Calu3 (cell line): ENCODE measurements at regions not wholly inside any gene's neighbourhood (a gene's known extent, or its start where the extent isn't known, plus 50 kb on each side); places are given as distances from the start of the nearest gene placed in this dataset.
"Not testable (repeated sequence)": the region's sequence is repeated elsewhere in the genome, so short reads cannot be mapped to it uniquely, and the experiment has no call there.

Source experiments
- BruUV-seq: library from RNA; stranded (reverse); fragments of 400-500 nt; replicated peaks from 2 replicates; lab custom pipeline; 2021; lab: Mats Ljungman, UMichigan
- CTCF ChIA-PET: fragments of 300-600 bp; sonication (Branson Sonifier 250); formaldehyde crosslinking; loops from one replicate; lab custom pipeline; 2022; ENCODE audit warnings: antibody characterized with exemption; lab: Charles Lee
- DNase-seq: peaks from one replicate; pipeline ENCODE4 v3.0.0; 2022
- H3K27ac Mint-ChIP-seq: one replicate; pipeline ENCODE4 v1.8.0; 2022; ENCODE audit warnings: mixed read lengths; ENCODE audit not compliant: unreplicated experiment
- H3K27me3 Mint-ChIP-seq: one replicate; pipeline ENCODE4 v1.8.0; 2022; ENCODE audit warnings: mixed read lengths; ENCODE audit not compliant: unreplicated experiment
- H3K36me3 Mint-ChIP-seq: one replicate; pipeline ENCODE4 v1.8.0; 2022; ENCODE audit warnings: mild to moderate bottlenecking, moderate library complexity, mixed read lengths; ENCODE audit not compliant: insufficient read depth, unreplicated experiment
- H3K4me1 Mint-ChIP-seq: one replicate; pipeline ENCODE4 v1.8.0; 2022; ENCODE audit warnings: mild to moderate bottlenecking, low read depth, mixed read lengths; ENCODE audit not compliant: unreplicated experiment
- H3K4me3 Mint-ChIP-seq: one replicate; pipeline ENCODE4 v1.8.0; 2022; ENCODE audit warnings: mild to moderate bottlenecking, low read depth, moderate library complexity, mixed read lengths; ENCODE audit not compliant: unreplicated experiment
- H3K9me3 Mint-ChIP-seq: one replicate; pipeline ENCODE4 v1.8.0; 2022; ENCODE audit warnings: low read depth, mixed read lengths; ENCODE audit not compliant: unreplicated experiment
- intact Hi-C: fragments of 100-400 bp; cut with micrococcal nuclease; formaldehyde crosslinking; loops from one replicate; pipeline ENCODE4 v1.10.0; 2022; ENCODE audit not compliant: unreplicated experiment
- TF ChIP-seq, protein P1 (sequence below): fragments of 200-600 bp; IDR thresholded peaks from one replicate; pipeline ENCODE4 v1.8.0; 2022; ENCODE audit warnings: antibody characterized with exemption; ENCODE audit not compliant: unreplicated experiment

DNA sequence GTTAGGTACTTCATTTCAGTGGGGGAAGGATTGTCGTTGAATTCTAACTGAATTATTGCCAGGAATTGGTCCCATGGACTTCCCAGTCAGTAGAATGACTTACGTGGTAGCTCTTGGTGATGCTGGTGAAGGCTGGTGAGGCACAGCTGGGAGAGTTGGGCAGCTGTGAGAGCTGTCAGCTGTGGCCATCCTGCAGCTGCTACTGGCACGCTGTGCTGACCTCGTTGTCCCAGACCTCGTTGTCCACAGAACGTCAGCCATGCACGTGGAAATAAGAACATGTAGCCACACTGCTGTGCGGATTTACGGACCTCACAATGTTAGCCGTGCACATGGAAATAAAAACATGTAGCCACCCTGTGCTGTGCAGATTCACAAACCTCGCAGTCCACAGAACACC is 102.3 kb downstream of the NPIPB11 start:
- TF ChIP-seq, protein P1, sequence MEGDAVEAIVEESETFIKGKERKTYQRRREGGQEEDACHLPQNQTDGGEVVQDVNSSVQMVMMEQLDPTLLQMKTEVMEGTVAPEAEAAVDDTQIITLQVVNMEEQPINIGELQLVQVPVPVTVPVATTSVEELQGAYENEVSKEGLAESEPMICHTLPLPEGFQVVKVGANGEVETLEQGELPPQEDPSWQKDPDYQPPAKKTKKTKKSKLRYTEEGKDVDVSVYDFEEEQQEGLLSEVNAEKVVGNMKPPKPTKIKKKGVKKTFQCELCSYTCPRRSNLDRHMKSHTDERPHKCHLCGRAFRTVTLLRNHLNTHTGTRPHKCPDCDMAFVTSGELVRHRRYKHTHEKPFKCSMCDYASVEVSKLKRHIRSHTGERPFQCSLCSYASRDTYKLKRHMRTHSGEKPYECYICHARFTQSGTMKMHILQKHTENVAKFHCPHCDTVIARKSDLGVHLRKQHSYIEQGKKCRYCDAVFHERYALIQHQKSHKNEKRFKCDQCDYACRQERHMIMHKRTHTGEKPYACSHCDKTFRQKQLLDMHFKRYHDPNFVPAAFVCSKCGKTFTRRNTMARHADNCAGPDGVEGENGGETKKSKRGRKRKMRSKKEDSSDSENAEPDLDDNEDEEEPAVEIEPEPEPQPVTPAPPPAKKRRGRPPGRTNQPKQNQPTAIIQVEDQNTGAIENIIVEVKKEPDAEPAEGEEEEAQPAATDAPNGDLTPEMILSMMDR, result no peak
- intact Hi-C loops, result no loop called here
- no TSS peak for BruUV-seq
- H3K36me3 Mint-ChIP-seq, result no peaks in the 10 kb centered on the region
- no peak for DNase-seq
- H3K4me1 Mint-ChIP-seq, result no peaks in the 10 kb centered on the region
- no peaks in the 10 kb centered on the region for H3K9me3 Mint-ChIP-seq
- H3K27me3 Mint-ChIP-seq, result no peaks in the 10 kb centered on the region
- H3K4me3 Mint-ChIP-seq, result no peak overlapping the region
- no peak overlapping the region for H3K27ac Mint-ChIP-seq
- CTCF ChIA-PET, result no interaction called here

DNA sequence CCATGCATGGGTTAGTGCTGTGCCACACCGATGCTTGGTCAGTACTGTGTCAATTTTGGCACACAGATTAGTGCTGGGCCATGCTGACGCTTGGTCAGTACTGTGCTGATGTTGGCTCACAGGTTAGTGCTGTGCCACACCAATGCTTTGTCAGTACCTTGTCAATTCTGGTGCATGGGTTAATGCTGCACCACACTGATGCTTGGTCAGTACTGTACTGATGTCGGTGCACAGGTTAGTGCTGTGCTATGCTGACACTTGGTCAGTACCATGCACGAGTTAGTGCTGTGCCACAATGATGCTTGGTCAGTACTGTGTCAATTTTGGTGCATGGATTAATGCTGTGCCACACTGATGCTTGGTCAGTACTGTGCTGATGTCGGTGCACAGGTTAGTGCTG is 103.0 kb downstream of the NPIPB11 start:
- Mint-ChIP-seq H3K27ac (no peak overlapping the region), H3K4me3 (no peak overlapping the region), H3K9me3 (no peaks in the 10 kb centered on the region), H3K4me1 (no peaks in the 10 kb centered on the region), H3K36me3 (no peaks in the 10 kb centered on the region), H3K27me3 (no peaks in the 10 kb centered on the region)
- DNase-seq, result no peak
- TF ChIP-seq, protein P1, result no peak
- CTCF ChIA-PET, result no interaction called here
- intact Hi-C loops, result no loop called here
- no TSS peak for BruUV-seq

DNA sequence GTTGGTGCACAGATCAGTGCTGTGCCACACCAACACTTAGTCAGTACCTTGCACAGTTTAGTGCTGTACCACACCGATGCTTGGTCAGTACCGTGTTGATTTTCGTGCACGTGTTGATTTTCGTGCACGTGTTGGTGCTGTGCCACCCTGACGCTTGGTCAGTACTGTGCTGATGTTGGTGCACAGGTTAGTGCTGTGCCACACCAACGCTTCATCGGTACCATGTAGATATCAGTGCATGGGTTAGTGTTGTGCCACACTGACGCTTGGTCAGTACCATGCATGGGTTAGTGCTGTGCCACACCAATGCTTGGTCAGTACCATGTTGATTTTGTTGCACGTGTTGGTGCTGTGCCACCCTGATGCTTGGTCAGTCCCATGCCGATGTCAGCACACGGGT is 103.5 kb downstream of the NPIPB11 start:
- no TSS peak for BruUV-seq
- no peaks in the 10 kb centered on the region for H3K27me3 Mint-ChIP-seq
- CTCF ChIA-PET, result no interaction called here
- peaks cover 3% of the 10 kb centered on the region for H3K9me3 Mint-ChIP-seq
- TF ChIP-seq, protein P1, result no peak
- H3K27ac Mint-ChIP-seq, result no peak overlapping the region
- intact Hi-C loops, result no loop called here
- no peaks in the 10 kb centered on the region for H3K36me3 Mint-ChIP-seq
- no peaks in the 10 kb centered on the region for H3K4me1 Mint-ChIP-seq
- no peak for DNase-seq
- H3K4me3 Mint-ChIP-seq, result no peak overlapping the region

DNA sequence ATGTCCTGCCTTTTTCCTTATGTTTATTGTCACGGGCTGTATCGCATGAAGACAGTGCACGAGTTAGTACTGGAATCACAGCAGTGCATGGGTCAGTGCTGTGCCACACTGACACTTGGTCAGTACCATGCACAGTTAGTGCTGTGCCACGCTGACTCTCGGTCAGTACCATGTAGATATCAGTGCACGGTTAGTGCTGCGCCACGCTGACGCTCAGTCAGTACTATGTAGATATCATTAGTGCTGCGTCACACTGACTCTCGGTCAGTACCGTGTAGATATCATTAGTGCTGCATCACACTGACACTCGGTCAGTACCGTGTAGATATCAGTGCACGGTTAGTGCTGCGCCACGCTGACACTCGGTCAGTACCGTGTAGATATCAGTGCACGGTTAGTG is 104.1 kb downstream of the NPIPB11 start:
- BruUV-seq, H3K9me3 Mint-ChIP-seq, intact Hi-C loops, H3K4me1 Mint-ChIP-seq, CTCF ChIA-PET, DNase-seq, H3K4me3 Mint-ChIP-seq, H3K36me3 Mint-ChIP-seq, H3K27ac Mint-ChIP-seq, H3K27me3 Mint-ChIP-seq: not testable (repeated sequence)

DNA sequence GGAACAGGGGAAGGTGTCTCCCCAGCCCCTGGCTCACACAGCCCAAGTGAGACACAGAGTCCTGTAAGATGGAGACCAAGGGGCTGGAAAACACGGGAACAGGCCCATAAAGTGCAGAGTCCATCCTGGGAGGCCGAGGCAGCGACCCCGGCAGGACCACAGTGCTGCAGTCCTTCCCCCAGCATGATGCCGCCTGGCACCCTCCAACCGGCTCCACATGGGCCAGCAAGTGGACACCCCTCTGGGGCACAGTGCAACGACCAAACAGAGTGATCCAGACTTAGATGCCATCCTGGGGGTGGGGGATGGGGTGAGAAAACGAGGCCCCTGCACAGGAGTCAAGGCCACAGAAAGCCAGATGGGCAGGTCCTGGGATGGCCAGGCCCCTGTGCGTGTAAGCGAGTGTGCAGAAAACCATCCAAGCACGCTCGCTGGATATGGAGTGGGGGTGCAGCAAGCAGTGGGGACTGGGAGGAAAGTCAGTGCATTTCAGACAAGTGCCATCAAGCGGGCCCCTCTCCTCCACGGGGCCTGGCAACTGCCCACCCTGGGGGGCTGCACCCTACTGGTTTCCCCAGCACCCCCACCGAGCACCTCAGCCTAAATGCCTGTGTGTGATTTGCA is 104.7 kb downstream of the NPIPB11 start:
- not testable (repeated sequence) for H3K4me3 Mint-ChIP-seq

DNA sequence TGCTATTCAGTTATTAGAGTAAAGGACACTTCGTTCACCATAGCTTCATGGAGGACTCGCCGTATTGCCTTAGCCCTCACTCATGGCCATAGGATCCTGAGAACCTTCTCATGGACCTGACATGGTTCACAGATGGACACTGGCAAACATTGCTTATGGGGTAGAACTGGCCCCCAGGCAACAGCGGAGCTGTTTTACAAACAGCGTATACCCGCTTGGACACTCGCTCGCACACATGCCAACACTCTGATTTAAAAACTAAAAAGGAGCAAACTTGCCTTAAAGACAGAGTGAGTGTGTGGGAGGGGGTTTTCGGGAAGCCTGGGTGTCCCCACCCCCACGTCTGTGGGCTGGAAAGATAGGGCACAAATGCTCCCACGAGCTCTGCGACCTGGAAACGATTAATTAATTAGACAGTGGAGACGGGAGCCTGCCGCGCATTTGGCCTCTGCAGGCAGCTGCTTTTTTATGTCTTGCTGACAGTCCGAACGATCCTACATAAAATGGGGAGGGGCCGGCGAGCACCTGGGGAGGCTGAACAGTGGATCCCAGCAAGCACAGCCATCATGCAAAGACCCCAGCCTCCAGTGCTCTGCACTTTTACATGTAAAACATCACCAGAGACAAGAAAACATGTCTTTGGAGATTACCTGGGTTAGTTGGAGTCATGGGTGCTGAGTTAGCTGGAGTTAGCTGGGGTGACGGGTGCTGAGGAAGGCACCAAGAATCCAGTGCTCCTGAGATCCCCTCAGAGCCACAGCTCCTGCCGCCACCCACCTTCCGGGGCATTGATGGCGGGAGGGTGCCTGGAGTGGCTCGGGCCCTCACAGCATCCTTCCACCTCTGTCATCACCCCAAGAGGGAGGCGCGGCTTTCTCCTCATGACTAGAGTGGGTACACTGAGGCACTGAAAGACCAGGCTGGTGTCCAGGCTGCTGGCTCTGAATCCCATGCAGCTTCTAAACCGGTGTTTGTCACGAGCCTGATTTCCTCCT is 105.7 kb downstream of the NPIPB11 start:
- H3K27ac Mint-ChIP-seq, DNase-seq: not testable (repeated sequence)

More for the DNA sequence above, 104.7 kb downstream of the NPIPB11 start:
- intact Hi-C loops, H3K27me3 Mint-ChIP-seq, H3K4me1 Mint-ChIP-seq, H3K9me3 Mint-ChIP-seq, CTCF ChIA-PET, H3K36me3 Mint-ChIP-seq, H3K27ac Mint-ChIP-seq, BruUV-seq, DNase-seq: not testable (repeated sequence)

DNA sequence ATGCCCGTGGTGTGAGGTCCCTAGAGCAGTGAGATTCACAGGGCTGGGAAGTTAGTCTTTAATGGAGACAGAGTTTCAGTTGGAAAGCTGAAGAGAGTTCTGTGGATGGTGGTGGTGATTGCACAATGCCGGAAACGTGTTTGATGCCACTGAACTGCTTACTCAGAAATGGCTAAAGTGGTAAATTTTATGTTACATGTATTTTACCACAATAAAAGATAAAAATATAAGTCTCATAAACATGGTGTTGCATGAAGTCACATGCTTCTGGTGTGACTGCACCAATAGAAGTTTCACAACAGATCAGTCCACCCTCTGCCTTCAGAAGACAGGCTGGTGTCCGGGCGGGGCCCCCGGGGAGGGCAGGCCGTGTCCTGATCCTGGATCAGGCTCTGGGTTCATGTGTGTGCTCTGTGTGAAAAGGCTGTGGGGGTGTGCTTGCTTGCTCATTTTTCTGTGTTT is 106.5 kb downstream of the NPIPB11 start:
- intact Hi-C loops, H3K27ac Mint-ChIP-seq: not testable (repeated sequence)

More for the DNA sequence above, 105.7 kb downstream of the NPIPB11 start:
- H3K36me3 Mint-ChIP-seq, intact Hi-C loops, H3K4me1 Mint-ChIP-seq, H3K27me3 Mint-ChIP-seq, BruUV-seq, H3K4me3 Mint-ChIP-seq, CTCF ChIA-PET, H3K9me3 Mint-ChIP-seq: not testable (repeated sequence)

More for the DNA sequence above, 106.5 kb downstream of the NPIPB11 start:
- H3K27me3 Mint-ChIP-seq, H3K4me1 Mint-ChIP-seq, H3K9me3 Mint-ChIP-seq, H3K4me3 Mint-ChIP-seq, DNase-seq, CTCF ChIA-PET, H3K36me3 Mint-ChIP-seq, BruUV-seq: not testable (repeated sequence)
